WTC11 (cell line): ENCODE measurements at regions not wholly inside any gene's neighbourhood (a gene's known extent, or its start where the extent isn't known, plus 50 kb on each side); places are given as distances from the start of the nearest gene placed in this dataset.

Experiments
- ATAC-seq: fragments of 200-7000 bp; cut with Tn5 transposase; 2 replicates; pipeline ENCODE4 v1.10.0; 2021; ENCODE audit warnings: mild to moderate bottlenecking, moderate library complexity
- CTCF ChIA-PET: fragments of 300-600 bp; sonication (Branson Sonifier 250); formaldehyde crosslinking; loops from one replicate; lab custom pipeline; 2021; ENCODE audit warnings: antibody characterized with exemption; lab: Charles Lee
- POLR2A ChIA-PET: fragments of 350-600 bp; sonication (Branson Sonifier 250); formaldehyde crosslinking; loops from one replicate; lab custom pipeline; 2021; ENCODE audit warnings: antibody characterized with exemption; lab: Charles Lee
- DNase-seq: peaks from one replicate; pipeline ENCODE4 v3.0.0; 2021; ENCODE audit warnings: low spot score
- H3K27ac Mint-ChIP-seq: 2 replicates; pipeline ENCODE4 v1.8.0; 2021; ENCODE audit warnings: mixed read lengths
- H3K27me3 Mint-ChIP-seq: 2 replicates; pipeline ENCODE4 v1.8.0; 2021; ENCODE audit warnings: low read depth, mild to moderate bottlenecking, moderate library complexity, mixed read lengths
- H3K36me3 Mint-ChIP-seq: 2 replicates; pipeline ENCODE4 v1.8.0; 2021; ENCODE audit warnings: mixed read lengths
- H3K4me1 Mint-ChIP-seq: 2 replicates; pipeline ENCODE4 v1.8.0; 2022; ENCODE audit warnings: mixed read lengths
- H3K4me3 Mint-ChIP-seq: 2 replicates; pipeline ENCODE4 v1.8.0; 2021; ENCODE audit warnings: mild to moderate bottlenecking, moderate library complexity, mixed read lengths
- H3K9me3 Mint-ChIP-seq: 2 replicates; pipeline ENCODE4 v1.8.0; 2021; ENCODE audit warnings: mixed read lengths
- CREB1 ChIP-seq: sonication (generic); formaldehyde crosslinking; IDR thresholded peaks from 2 replicates; pipeline ENCODE4 v1.8.0; 2023; ENCODE audit warnings: mild to moderate bottlenecking, missing genetic modification reagents
- EMX1 ChIP-seq: fragments of 250-450 bp; sonication (Bioruptor Pico); IDR thresholded peaks from 2 replicates; pipeline ENCODE4 v1.8.0; 2021; ENCODE audit warnings: mild to moderate bottlenecking
- FOXP4 ChIP-seq: sonication (generic); formaldehyde crosslinking; IDR thresholded peaks from 2 replicates; pipeline ENCODE4 v1.8.0; 2022; ENCODE audit warnings: mild to moderate bottlenecking, missing genetic modification reagents
- GTF2I ChIP-seq: fragments of 250-450 bp; sonication (Bioruptor Pico); conservative IDR thresholded peaks from 2 replicates; pipeline ENCODE4 v1.4.0; 2021; ENCODE audit warnings: mild to moderate bottlenecking
- HMGA2 ChIP-seq: fragments of 250-450 bp; sonication (Bioruptor Pico); IDR thresholded peaks from 2 replicates; pipeline ENCODE4 v1.4.0; 2021; ENCODE audit warnings: mild to moderate bottlenecking, moderate library complexity
- JAZF1 ChIP-seq: fragments of 250-450 bp; sonication (Bioruptor Pico); IDR thresholded peaks from 2 replicates; pipeline ENCODE4 v1.9.0; 2021; ENCODE audit warnings: moderate library complexity, mild to moderate bottlenecking, inconsistent platforms
- NFYB ChIP-seq: sonication (generic); formaldehyde crosslinking; conservative IDR thresholded peaks from 2 replicates; pipeline ENCODE4 v1.8.0; 2022; ENCODE audit warnings: low read depth, missing genetic modification reagents
- TEAD1 ChIP-seq: sonication (generic); formaldehyde crosslinking; IDR thresholded peaks from 2 replicates; pipeline ENCODE4 v1.8.0; 2022; ENCODE audit warnings: mild to moderate bottlenecking, missing genetic modification reagents
- ZBTB21 ChIP-seq: sonication (generic); formaldehyde crosslinking; IDR thresholded peaks from 2 replicates; pipeline ENCODE4 v1.8.1; 2023; ENCODE audit warnings: mild to moderate bottlenecking, missing genetic modification reagents, borderline replicate concordance
- ZNF396 ChIP-seq: fragments of 250-450 bp; sonication (Bioruptor Pico); IDR thresholded peaks from 2 replicates; pipeline ENCODE4 v1.8.0; 2021; ENCODE audit warnings: mild to moderate bottlenecking, moderate library complexity, borderline replicate concordance
- ZNF425 ChIP-seq: fragments of 250-450 bp; sonication (Bioruptor Pico); conservative IDR thresholded peaks from 2 replicates; pipeline ENCODE4 v1.9.0; 2021; ENCODE audit warnings: mild to moderate bottlenecking
- TF ChIP-seq, protein P1 (sequence below): sonication (generic); formaldehyde crosslinking; IDR thresholded peaks from 2 replicates; pipeline ENCODE4 v1.8.1; 2023; ENCODE audit warnings: mild to moderate bottlenecking, moderate library complexity, missing genetic modification reagents
- TF ChIP-seq, protein P2 (sequence below): sonication (generic); formaldehyde crosslinking; IDR thresholded peaks from 2 replicates; pipeline ENCODE4 v1.8.1; 2022; ENCODE audit warnings: missing genetic modification reagents, borderline replicate concordance
- TF ChIP-seq, protein P3 (sequence below): sonication (generic); formaldehyde crosslinking; IDR thresholded peaks from 2 replicates; pipeline ENCODE4 v1.8.1; 2022; ENCODE audit warnings: mild to moderate bottlenecking, missing genetic modification reagents, moderate library complexity, borderline replicate concordance

- no peak for TF ChIP-seq CREB1 (CRISPR knock-in tag)
- TF ChIP-seq, all 79 proteins: peak for 0
Measured at GRCh38 chr1:2942410-2942809, 78.9 kb upstream of the ACTRT2 start (continued).

DNA sequence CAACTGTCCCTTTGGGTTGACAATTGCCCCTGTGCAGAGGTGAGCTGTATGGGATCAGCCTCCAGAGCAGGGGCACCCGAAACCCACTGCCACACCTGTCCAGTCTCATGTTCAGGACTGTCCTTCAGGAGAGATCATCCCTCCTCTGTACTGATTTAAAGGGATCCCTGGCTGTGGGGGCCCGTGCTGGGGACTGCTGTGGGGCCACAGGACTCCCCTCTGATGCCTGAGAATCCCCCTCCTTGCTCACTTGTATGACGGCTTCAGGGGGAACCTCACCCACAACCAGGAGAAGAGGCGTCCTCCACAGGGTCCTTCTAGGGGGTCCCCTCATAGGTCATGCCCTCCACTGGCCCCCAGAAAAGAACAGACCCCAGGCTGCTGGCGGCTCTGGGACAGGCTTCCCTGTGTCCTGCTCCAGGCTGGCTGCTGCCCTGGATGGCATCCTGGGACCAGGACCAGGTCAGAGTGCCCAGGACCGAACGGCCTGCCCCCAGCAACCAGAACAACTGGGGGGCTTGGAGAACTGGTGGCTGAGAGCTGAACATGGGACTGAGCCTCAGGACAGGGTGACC lies 77.5 kb upstream of the ACTRT2 start:
- peaks cover 25% of the 10 kb centered on the region for H3K36me3 Mint-ChIP-seq
- TF ChIP-seq HMGA2 (CRISPR knock-in tag) (no peak), ZBTB21 (CRISPR knock-in tag) (no peak), ZNF396 (CRISPR knock-in tag) (no peak), GTF2I (CRISPR knock-in tag) (no peak), FOXP4 (no peak), TEAD1 (CRISPR knock-in tag) (no peak)
- TF ChIP-seq, protein P1, sequence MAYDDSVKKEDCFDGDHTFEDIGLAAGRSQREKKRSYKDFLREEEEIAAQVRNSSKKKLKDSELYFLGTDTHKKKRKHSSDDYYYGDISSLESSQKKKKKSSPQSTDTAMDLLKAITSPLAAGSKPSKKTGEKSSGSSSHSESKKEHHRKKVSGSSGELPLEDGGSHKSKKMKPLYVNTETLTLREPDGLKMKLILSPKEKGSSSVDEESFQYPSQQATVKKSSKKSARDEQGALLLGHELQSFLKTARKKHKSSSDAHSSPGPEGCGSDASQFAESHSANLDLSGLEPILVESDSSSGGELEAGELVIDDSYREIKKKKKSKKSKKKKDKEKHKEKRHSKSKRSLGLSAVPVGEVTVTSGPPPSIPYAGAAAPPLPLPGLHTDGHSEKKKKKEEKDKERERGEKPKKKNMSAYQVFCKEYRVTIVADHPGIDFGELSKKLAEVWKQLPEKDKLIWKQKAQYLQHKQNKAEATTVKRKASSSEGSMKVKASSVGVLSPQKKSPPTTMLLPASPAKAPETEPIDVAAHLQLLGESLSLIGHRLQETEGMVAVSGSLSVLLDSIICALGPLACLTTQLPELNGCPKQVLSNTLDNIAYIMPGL (CRISPR knock-in tag) = no peak
- TF ChIP-seq, protein P2, sequence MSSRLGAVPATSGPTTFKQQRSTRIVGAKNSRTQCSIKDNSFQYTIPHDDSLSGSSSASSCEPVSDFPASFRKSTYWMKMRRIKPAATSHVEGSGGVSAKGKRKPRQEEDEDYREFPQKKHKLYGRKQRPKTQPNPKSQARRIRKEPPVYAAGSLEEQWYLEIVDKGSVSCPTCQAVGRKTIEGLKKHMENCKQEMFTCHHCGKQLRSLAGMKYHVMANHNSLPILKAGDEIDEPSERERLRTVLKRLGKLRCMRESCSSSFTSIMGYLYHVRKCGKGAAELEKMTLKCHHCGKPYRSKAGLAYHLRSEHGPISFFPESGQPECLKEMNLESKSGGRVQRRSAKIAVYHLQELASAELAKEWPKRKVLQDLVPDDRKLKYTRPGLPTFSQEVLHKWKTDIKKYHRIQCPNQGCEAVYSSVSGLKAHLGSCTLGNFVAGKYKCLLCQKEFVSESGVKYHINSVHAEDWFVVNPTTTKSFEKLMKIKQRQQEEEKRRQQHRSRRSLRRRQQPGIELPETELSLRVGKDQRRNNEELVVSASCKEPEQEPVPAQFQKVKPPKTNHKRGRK (CRISPR knock-in tag) = no peak
- TF ChIP-seq, protein P3, sequence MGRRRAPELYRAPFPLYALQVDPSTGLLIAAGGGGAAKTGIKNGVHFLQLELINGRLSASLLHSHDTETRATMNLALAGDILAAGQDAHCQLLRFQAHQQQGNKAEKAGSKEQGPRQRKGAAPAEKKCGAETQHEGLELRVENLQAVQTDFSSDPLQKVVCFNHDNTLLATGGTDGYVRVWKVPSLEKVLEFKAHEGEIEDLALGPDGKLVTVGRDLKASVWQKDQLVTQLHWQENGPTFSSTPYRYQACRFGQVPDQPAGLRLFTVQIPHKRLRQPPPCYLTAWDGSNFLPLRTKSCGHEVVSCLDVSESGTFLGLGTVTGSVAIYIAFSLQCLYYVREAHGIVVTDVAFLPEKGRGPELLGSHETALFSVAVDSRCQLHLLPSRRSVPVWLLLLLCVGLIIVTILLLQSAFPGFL (CRISPR knock-in tag) = no peak
- TF ChIP-seq, all 79 proteins: peak for 0
- ChIA-PET POLR2A (no interaction called here), CTCF (no interaction called here)
- no peak overlapping the region for H3K4me3 Mint-ChIP-seq
- no peak overlapping the region for H3K27ac Mint-ChIP-seq
- DNase-seq = no peak
- H3K4me1 Mint-ChIP-seq = no peaks in the 10 kb centered on the region
- peaks cover 20% of the 10 kb centered on the region for H3K27me3 Mint-ChIP-seq
- H3K9me3 Mint-ChIP-seq = peaks cover 24% of the 10 kb centered on the region
- no peak for ATAC-seq

DNA sequence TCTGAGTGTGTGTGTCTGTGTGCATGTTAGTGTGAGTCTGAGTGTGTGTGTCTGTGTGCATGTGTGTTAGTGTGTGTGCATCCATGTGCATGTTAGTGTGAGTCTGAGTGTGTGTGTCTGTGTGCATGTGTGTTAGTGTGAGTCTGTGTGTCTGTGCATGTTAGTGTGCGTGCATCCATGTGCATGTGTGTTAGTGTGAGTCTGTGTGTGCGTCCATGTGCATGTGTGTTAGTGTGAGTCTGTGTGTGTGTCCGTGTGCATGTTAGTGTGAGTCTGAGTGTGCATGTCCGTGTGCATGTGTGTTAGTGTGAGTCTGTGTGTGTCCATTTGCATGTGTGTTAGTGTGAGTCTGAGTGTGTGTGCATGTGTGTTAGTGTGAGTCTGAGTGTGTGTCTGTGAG lies 76.6 kb upstream of the ACTRT2 start:
- Mint-ChIP-seq H3K27ac (no peak overlapping the region), H3K27me3 (peaks cover 20% of the 10 kb centered on the region), H3K36me3 (peaks cover 21% of the 10 kb centered on the region), H3K4me1 (no peaks in the 10 kb centered on the region), H3K4me3 (no peak overlapping the region), H3K9me3 (peaks cover 23% of the 10 kb centered on the region)
- ATAC-seq (no peak), DNase-seq (no peak)
- CTCF ChIA-PET = no interaction called here
- POLR2A ChIA-PET = no interaction called here
- TF ChIP-seq JAZF1 (no peak), NFYB (CRISPR knock-in tag) (no peak), ZNF425 (CRISPR knock-in tag) (no peak), EMX1 (no peak)
